SK-N-SH (cell line): ENCODE measurements at regions not wholly inside any gene's neighbourhood (a gene's known extent, or its start where the extent isn't known, plus 50 kb on each side); places are given as distances from the start of the nearest gene placed in this dataset.

Experiments used
- CTCF ChIA-PET: fragments of 300-600, 350-600 bp; formaldehyde crosslinking; extraction: SDS; loops from one replicate; lab custom pipeline; 2021; lab: Yijun Ruan, JAX
- POLR2A ChIA-PET: fragments of 350-600 bp; sonication (Branson Sonifier 250); formaldehyde crosslinking; extraction: SDS; loops from one replicate; lab custom pipeline; 2020; ENCODE audit warnings: antibody characterized with exemption, inconsistent platforms; lab: Yijun Ruan, JAX
- DNase-seq: peaks from one replicate; pipeline ENCODE4 v3.0.0; 2012
- H2AFZ ChIP-seq: fragments of 200-600 bp; sonication (generic); 2 replicates; pipeline ENCODE4 v1.8.1; 2016; ENCODE audit warnings: antibody characterized with exemption, mild to moderate bottlenecking, low read depth
- H3F3A ChIP-seq: fragments of 200-600 bp; sonication (generic); replicated peaks from 2 replicates; pipeline ENCODE3; 2016; ENCODE audit warnings: antibody characterized with exemption, mild to moderate bottlenecking; ENCODE audit not compliant: insufficient read depth
- H3K27ac ChIP-seq, 2 experiments: fragments of 200-500 bp in 1 of 2; fragments of 200-600 bp in 1 of 2; sonication (Bioruptor generic) in 1 of 2; sonication (generic), shearing (Covaris generic) in 1 of 2; 2 replicates each; pipeline versions ENCODE4 v1.5.1 to v1.6.1; 2014 to 2016; ENCODE audit warnings: low read depth in 2 of 2, inconsistent platforms in 1 of 2, low read length in 1 of 2, mild to moderate bottlenecking in 1 of 2, mixed read lengths in 1 of 2
- H3K27me3 ChIP-seq: fragments of 200-600 bp; sonication (generic), shearing (Covaris generic); 2 replicates; pipeline ENCODE4 v1.6.1; 2016; ENCODE audit warnings: mixed run types; ENCODE audit not compliant: insufficient read depth
- H3K36me3 ChIP-seq, 2 experiments: fragments of 200-500 bp in 1 of 2; fragments of 200-600 bp in 1 of 2; sonication (Bioruptor generic) in 1 of 2; sonication (generic) in 1 of 2; replicated peaks in 1 of 2; 2 replicates each; pipeline versions ENCODE3 to v1.5.1; 2014 to 2016; ENCODE audit warnings: low read length in 1 of 2, mild to moderate bottlenecking in 1 of 2; ENCODE audit not compliant: insufficient read depth in 2 of 2, control insufficient read depth in 1 of 2
- H3K4me1 ChIP-seq, 2 experiments: fragments of 200-500 bp in 1 of 2; fragments of 200-600 bp in 1 of 2; sonication (Bioruptor generic) in 1 of 2; sonication (generic), shearing (Covaris generic) in 1 of 2; 2 replicates each; pipeline versions ENCODE4 v1.5.1 to v1.6.1; 2014 to 2016; ENCODE audit warnings: low read depth in 1 of 2, low read length in 1 of 2, mixed run types in 1 of 2; ENCODE audit not compliant: insufficient read depth in 2 of 2, control insufficient read depth in 1 of 2
- H3K4me2 ChIP-seq: fragments of 200-600 bp; sonication (generic), shearing (Covaris generic); 2 replicates; pipeline ENCODE4 v1.6.1; 2017; ENCODE audit warnings: mixed run types
- H3K4me3 ChIP-seq, 2 experiments: fragments of 200-500 bp in 1 of 2; fragments of 200-600 bp in 1 of 2; sonication (Bioruptor generic) in 1 of 2; sonication (generic), shearing (Covaris generic) in 1 of 2; 2 replicates each; pipeline versions ENCODE4 v1.5.1 to v1.8.1; 2014 to 2016; ENCODE audit warnings: low read depth in 2 of 2, inconsistent platforms in 1 of 2, low read length in 1 of 2, mild to moderate bottlenecking in 1 of 2, mixed read lengths in 1 of 2, moderate library complexity in 1 of 2
- H3K79me2 ChIP-seq: fragments of 200-600 bp; sonication (generic); 2 replicates; pipeline ENCODE4 v1.8.1; 2017; ENCODE audit warnings: mild to moderate bottlenecking; ENCODE audit not compliant: insufficient read depth
- H3K9ac ChIP-seq: fragments of 200-600 bp; sonication (generic); 2 replicates; pipeline ENCODE4 v1.6.1; 2017; ENCODE audit warnings: mixed run types
- H3K9me2 ChIP-seq: fragments of 200-600 bp; sonication (generic); 2 replicates; pipeline ENCODE4 v1.6.1; 2017; ENCODE audit warnings: mixed run types
- H3K9me3 ChIP-seq: fragments of 200-600 bp; sonication (generic); 2 replicates; pipeline ENCODE4 v1.6.1; 2017; ENCODE audit warnings: mixed run types, mild to moderate bottlenecking, moderate library complexity
- H4K20me1 ChIP-seq: fragments of 200-600 bp; sonication (generic); 2 replicates; pipeline ENCODE4 v1.6.1; 2017; ENCODE audit warnings: mild to moderate bottlenecking, mixed run types; ENCODE audit not compliant: insufficient read depth
- CHD2 ChIP-seq: fragments of 150-350 bp; IDR thresholded peaks from 2 replicates; pipeline ENCODE4 v1.6.1; 2018; ENCODE audit warnings: low read length; ENCODE audit not compliant: partially characterized antibody
- CTCF ChIP-seq: fragments of 200-600 bp; sonication (generic); IDR thresholded peaks from 2 replicates; pipeline ENCODE4 v1.6.1; 2017; ENCODE audit warnings: antibody characterized with exemption, mild to moderate bottlenecking, moderate library complexity
- ELF1 ChIP-seq: IDR thresholded peaks from 2 replicates; pipeline ENCODE4 v1.4.0; 2012
- EP300 ChIP-seq, 2 experiments: IDR thresholded peaks; 2 replicates each; pipeline versions ENCODE4 v1.4.0 to v1.6.1; 2012; ENCODE audit warnings: borderline replicate concordance in 1 of 2, low read depth in 1 of 2, low read length in 1 of 2
- EZH2phosphoT487 ChIP-seq: fragments of 200-600 bp; sonication (generic); IDR thresholded peaks from 2 replicates; pipeline ENCODE4 v1.6.1; 2017; ENCODE audit warnings: low read depth, mixed run types, mild to moderate bottlenecking, antibody characterized with exemption, moderate library complexity, borderline replicate concordance
- FOSL2 ChIP-seq: IDR thresholded peaks from 2 replicates; pipeline ENCODE4 v1.4.0; 2012; ENCODE audit warnings: low read depth, mild to moderate bottlenecking, moderate library complexity, borderline replicate concordance
- FOXJ3 ChIP-seq: sonication (generic); formaldehyde crosslinking; IDR thresholded peaks from 2 replicates; pipeline ENCODE4 v1.5.1; 2020; ENCODE audit warnings: mild to moderate bottlenecking, missing genetic modification reagents
- FOXM1 ChIP-seq: IDR thresholded peaks from 2 replicates; pipeline ENCODE4 v1.4.0; 2012; ENCODE audit warnings: low read depth, mild to moderate bottlenecking
- GABPA ChIP-seq: IDR thresholded peaks from 2 replicates; pipeline ENCODE4 v1.4.0; 2012; ENCODE audit warnings: low read depth, mild to moderate bottlenecking
- GATA2 ChIP-seq: sonication (generic); formaldehyde crosslinking; IDR thresholded peaks from 2 replicates; pipeline ENCODE4 v1.5.0; 2020; ENCODE audit warnings: mild to moderate bottlenecking, missing genetic modification reagents
- IRF3 ChIP-seq: fragments of 150-350 bp; IDR thresholded peaks from 2 replicates; pipeline ENCODE4 v1.6.1; 2016; ENCODE audit warnings: mild to moderate bottlenecking, low read depth, low read length
- MAX ChIP-seq: IDR thresholded peaks from 2 replicates; pipeline ENCODE4 v1.4.0; 2012; ENCODE audit warnings: low read depth
- MEF2A ChIP-seq: IDR thresholded peaks from 2 replicates; pipeline ENCODE4 v1.4.0; 2012; ENCODE audit warnings: low read depth, borderline replicate concordance
- MXI1 ChIP-seq: IDR thresholded peaks from 2 replicates; pipeline ENCODE4 v1.6.1; 2012; ENCODE audit warnings: mild to moderate bottlenecking, low read depth, low read length, improper control_type of control experiment
- NFIC ChIP-seq: IDR thresholded peaks from 2 replicates; pipeline ENCODE4 v1.4.0; 2012; ENCODE audit warnings: borderline replicate concordance
- NRF1 ChIP-seq: IDR thresholded peaks from 2 replicates; pipeline ENCODE4 v1.6.1; 2012; ENCODE audit warnings: low read depth, mild to moderate bottlenecking, low read length
- RAD21 ChIP-seq: IDR thresholded peaks from 2 replicates; pipeline ENCODE4 v1.6.1; 2012; ENCODE audit warnings: mild to moderate bottlenecking, low read length
- REST ChIP-seq: IDR thresholded peaks from 2 replicates; pipeline ENCODE4 v1.6.1; 2012; ENCODE audit warnings: mild to moderate bottlenecking, low read depth, low read length, moderate library complexity
- SIN3A ChIP-seq: IDR thresholded peaks from 2 replicates; pipeline ENCODE4 v1.6.1; 2012; ENCODE audit warnings: low read depth, mild to moderate bottlenecking, low read length, moderate library complexity, borderline replicate concordance
- TCF12 ChIP-seq: IDR thresholded peaks from 2 replicates; pipeline ENCODE4 v1.4.0; 2012
- TEAD4 ChIP-seq: IDR thresholded peaks from 2 replicates; pipeline ENCODE4 v1.4.0; 2012; ENCODE audit warnings: mild to moderate bottlenecking, borderline replicate concordance; ENCODE audit not compliant: insufficient read depth
- YY1 ChIP-seq: IDR thresholded peaks from 2 replicates; pipeline ENCODE4 v1.4.0; 2012; ENCODE audit warnings: low read depth, mild to moderate bottlenecking
- WGBS: methylation state at CpG from one replicate; pipeline ENCODE4 v1.1.6; 2017; ENCODE audit warnings: low lambda C conversion rate; 5-methylcytosine and 5-hydroxymethylcytosine counted together
- TF ChIP-seq, protein P1 (sequence below): IDR thresholded peaks from 2 replicates; pipeline ENCODE4; 2012
- TF ChIP-seq, protein P2 (sequence below): IDR thresholded peaks from 2 replicates; pipeline ENCODE4 v1.4.0; 2012; ENCODE audit warnings: low read depth, borderline replicate concordance

DNA sequence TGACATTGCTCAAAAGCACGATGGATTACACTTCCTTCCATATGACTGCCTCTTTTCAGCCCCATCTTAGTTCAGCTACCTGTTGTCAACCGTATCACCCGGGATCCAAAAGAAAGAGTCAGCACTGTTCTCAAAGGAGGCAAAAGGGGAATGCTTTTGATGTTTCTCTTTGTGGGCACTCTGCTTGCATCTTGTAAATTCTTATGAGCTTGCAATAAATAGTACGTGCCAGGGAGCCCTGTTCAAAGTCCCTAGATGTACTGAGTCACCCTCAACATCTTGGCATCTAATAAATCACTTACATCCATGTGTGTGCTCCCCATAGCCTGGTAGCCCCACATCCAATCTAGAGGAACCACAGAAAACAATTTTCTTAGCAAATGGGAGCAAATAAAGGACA lies 256.9 kb downstream of the SUCLG1 start (continued):
- TF ChIP-seq REST (no peak), GABPA (no peak), MXI1 (no peak), ELF1 (no peak), FOXM1 (no peak), MAX (no peak), MEF2A (no peak), SIN3A (no peak), RAD21 (no peak), EZH2phosphoT487 (no peak)
- TF ChIP-seq, protein P1, sequence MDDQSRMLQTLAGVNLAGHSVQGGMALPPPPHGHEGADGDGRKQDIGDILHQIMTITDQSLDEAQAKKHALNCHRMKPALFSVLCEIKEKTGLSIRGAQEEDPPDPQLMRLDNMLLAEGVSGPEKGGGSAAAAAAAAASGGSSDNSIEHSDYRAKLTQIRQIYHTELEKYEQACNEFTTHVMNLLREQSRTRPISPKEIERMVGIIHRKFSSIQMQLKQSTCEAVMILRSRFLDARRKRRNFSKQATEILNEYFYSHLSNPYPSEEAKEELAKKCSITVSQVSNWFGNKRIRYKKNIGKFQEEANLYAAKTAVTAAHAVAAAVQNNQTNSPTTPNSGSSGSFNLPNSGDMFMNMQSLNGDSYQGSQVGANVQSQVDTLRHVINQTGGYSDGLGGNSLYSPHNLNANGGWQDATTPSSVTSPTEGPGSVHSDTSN = no peak
- TF ChIP-seq, protein P2, sequence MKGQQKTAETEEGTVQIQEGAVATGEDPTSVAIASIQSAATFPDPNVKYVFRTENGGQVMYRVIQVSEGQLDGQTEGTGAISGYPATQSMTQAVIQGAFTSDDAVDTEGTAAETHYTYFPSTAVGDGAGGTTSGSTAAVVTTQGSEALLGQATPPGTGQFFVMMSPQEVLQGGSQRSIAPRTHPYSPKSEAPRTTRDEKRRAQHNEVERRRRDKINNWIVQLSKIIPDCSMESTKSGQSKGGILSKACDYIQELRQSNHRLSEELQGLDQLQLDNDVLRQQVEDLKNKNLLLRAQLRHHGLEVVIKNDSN = no peak

DNA sequence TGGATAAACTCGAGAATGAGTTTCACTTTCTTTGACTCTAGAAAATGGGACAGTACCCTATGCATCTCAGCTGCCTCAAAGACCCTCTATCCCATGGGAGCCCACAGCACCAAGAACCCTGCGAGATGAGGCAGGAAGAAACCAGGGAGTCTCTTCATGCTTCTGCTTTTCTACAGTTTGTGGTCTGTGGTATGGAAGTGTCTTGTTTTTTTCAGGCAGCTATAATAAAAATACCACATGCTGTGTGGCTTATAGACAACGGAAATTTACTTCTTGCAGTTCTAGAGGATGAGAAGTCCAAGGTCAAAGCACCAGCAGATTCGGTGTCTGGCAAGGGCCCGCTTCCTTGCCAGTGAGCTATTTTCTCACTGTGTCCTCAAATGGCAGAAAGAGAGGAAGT lies 257.9 kb downstream of the SUCLG1 start:
- no peak overlapping the region for H3K4me2 ChIP-seq
- POLR2A ChIA-PET = no interaction called here
- no peak for TF ChIP-seq FOSL2
- TF ChIP-seq MAX = no peak
- TF ChIP-seq YY1 = no peak
- TF ChIP-seq NRF1 = no peak
- TF ChIP-seq CHD2 = no peak
- no peak for TF ChIP-seq TEAD4
- no peak for TF ChIP-seq EP300 (IDR thresholded peaks at IDR 0.05; ENCODE audit: borderline replicate concordance in 1 of 2, low read depth in 1 of 2, low read length in 1 of 2)
- no peak for TF ChIP-seq NFIC
- TF ChIP-seq GATA2 (CRISPR knock-in tag) = no peak
- TF ChIP-seq IRF3 = no peak
- TF ChIP-seq GABPA = no peak
- no peak for TF ChIP-seq TCF12
- no peak for TF ChIP-seq RAD21
- no peak for TF ChIP-seq MEF2A
- TF ChIP-seq FOXJ3 = no peak
- TF ChIP-seq CTCF = no peak

More for the DNA sequence above, 257.9 kb downstream of the SUCLG1 start:
- CTCF ChIA-PET = no interaction called here
- Histone ChIP-seq H3K36me3 (no peaks in the 10 kb centered on the region), H3K4me1 (no peaks in the 10 kb centered on the region), H3K4me3 (no peak overlapping the region), H3K9me3 (no peaks in the 10 kb centered on the region), H3K9me2 (no peaks in the 10 kb centered on the region), H3K27ac (no peak overlapping the region), H4K20me1 (no peaks in the 10 kb centered on the region), H3F3A (no peaks in the 10 kb centered on the region), H3K27me3 (no peaks in the 10 kb centered on the region), H2AFZ (no peak overlapping the region), H3K9ac (no peak overlapping the region), H3K79me2 (no peaks in the 10 kb centered on the region)
- WGBS = 23% methylated on average over 5 of the region's 5 CpGs
- no peak for DNase-seq
